MM.1S (cell line): ENCODE measurements at regions not wholly inside any gene's neighbourhood (a gene's known extent, or its start where the extent isn't known, plus 50 kb on each side); places are given as distances from the start of the nearest gene placed in this dataset.

Experiments
- DNase-seq: peaks from one replicate; pipeline ENCODE4 v3.0.0-alpha.2; 2015
- H2AFZ ChIP-seq: fragments of 300-600 bp; sonication (generic); 2 replicates; pipeline ENCODE4 v1.6.0; 2016; ENCODE audit warnings: antibody characterized with exemption, low read length
- H3F3A ChIP-seq: fragments of 300-600 bp; sonication (generic); 2 replicates; pipeline ENCODE4 v1.6.1; 2016; ENCODE audit warnings: mild to moderate bottlenecking, antibody characterized with exemption, low read length, moderate library complexity, mixed read lengths; ENCODE audit not compliant: insufficient read depth
- H3K27ac ChIP-seq: fragments of 300-600 bp; sonication (generic); 2 replicates; pipeline ENCODE4 v1.5.1; 2016; ENCODE audit warnings: mild to moderate bottlenecking, low read length
- H3K27me3 ChIP-seq: fragments of 300-600 bp; sonication (generic); replicated peaks from 2 replicates; pipeline ENCODE4 v1.6.0; 2016; ENCODE audit warnings: low read length; ENCODE audit not compliant: insufficient read depth
- H3K36me3 ChIP-seq: fragments of 300-600 bp; sonication (generic); replicated peaks from 2 replicates; pipeline ENCODE4 v1.6.1; 2016; ENCODE audit warnings: mild to moderate bottlenecking, low read length, mixed read lengths; ENCODE audit not compliant: insufficient read depth
- H3K4me1 ChIP-seq: fragments of 300-600 bp; sonication (generic); 2 replicates; pipeline ENCODE4 v1.6.1; 2016; ENCODE audit warnings: low read length, mixed read lengths
- H3K4me2 ChIP-seq: fragments of 300-600 bp; sonication (generic); 2 replicates; pipeline ENCODE4 v1.6.0; 2016; ENCODE audit warnings: low read depth, low read length
- H3K4me3 ChIP-seq: fragments of 300-600 bp; sonication (generic); 2 replicates; pipeline ENCODE4 v1.5.1; 2016; ENCODE audit warnings: low read length, mixed read lengths
- H3K79me2 ChIP-seq: fragments of 300-600 bp; sonication (generic); 2 replicates; pipeline ENCODE4 v1.6.1; 2016; ENCODE audit warnings: mixed run types, low read length, mixed read lengths
- H3K9ac ChIP-seq: fragments of 300-600 bp; sonication (generic); 2 replicates; pipeline ENCODE4 v1.6.1; 2016; ENCODE audit warnings: low read length, mixed read lengths
- H3K9me2 ChIP-seq: fragments of 300-600 bp; sonication (generic); replicated peaks from 2 replicates; pipeline ENCODE4 v1.6.1; 2016; ENCODE audit warnings: mild to moderate bottlenecking, low read length, mixed read lengths; ENCODE audit not compliant: insufficient read depth
- H3K9me3 ChIP-seq: fragments of 300-600 bp; sonication (generic); replicated peaks from 2 replicates; pipeline ENCODE4 v1.6.1; 2016; ENCODE audit warnings: mild to moderate bottlenecking, low read length, mixed read lengths; ENCODE audit not compliant: insufficient read depth
- H4K20me1 ChIP-seq: fragments of 300-600 bp; sonication (generic); 2 replicates; pipeline ENCODE4 v1.6.1; 2016; ENCODE audit warnings: mild to moderate bottlenecking, low read length, moderate library complexity, mixed read lengths; ENCODE audit not compliant: insufficient read depth
- CTCF ChIP-seq: fragments of 300-600 bp; sonication (generic); IDR thresholded peaks from 2 replicates; pipeline ENCODE4 v1.5.1; 2016; ENCODE audit warnings: antibody characterized with exemption, low read length, mixed read lengths
- EZH2 ChIP-seq: fragments of 300-600 bp; sonication (generic); optimal IDR thresholded peaks from 2 replicates; pipeline ENCODE3; 2017; ENCODE audit warnings: low read depth, mild to moderate bottlenecking, antibody characterized with exemption, low read length, mixed read lengths
- EZH2phosphoT487 ChIP-seq: fragments of 300-600 bp; sonication (generic); IDR thresholded peaks from 2 replicates; pipeline ENCODE4 v1.6.1; 2018; ENCODE audit warnings: antibody characterized with exemption, low read length

GRCh38 chr14:51424041-51424440 is 184.0 kb downstream of the TMX1 start:
- Histone ChIP-seq H3K9me3 (no peaks in the 10 kb centered on the region), H3K4me2 (no peak overlapping the region), H3F3A (no peaks in the 10 kb centered on the region), H3K4me3 (no peak overlapping the region), H3K27ac (no peak overlapping the region), H3K79me2 (no peaks in the 10 kb centered on the region), H3K9ac (no peak overlapping the region), H3K4me1 (no peaks in the 10 kb centered on the region), H3K36me3 (no peaks in the 10 kb centered on the region), H3K27me3 (no peaks in the 10 kb centered on the region), H4K20me1 (no peaks in the 10 kb centered on the region), H3K9me2 (no peaks in the 10 kb centered on the region), H2AFZ (no peak overlapping the region)
- TF ChIP-seq EZH2 (no peak), CTCF (no peak), EZH2phosphoT487 (no peak)
- no peak for DNase-seq

GRCh38 chr14:51424561-51425251 is 184.7 kb downstream of the TMX1 start:
- no peaks in the 10 kb centered on the region for H3F3A ChIP-seq
- no peaks in the 10 kb centered on the region for H3K9me3 ChIP-seq
- H3K9me2 ChIP-seq, result no peaks in the 10 kb centered on the region
- H3K9ac ChIP-seq, result no peak overlapping the region
- H3K4me3 ChIP-seq, result no peak overlapping the region
- H3K27me3 ChIP-seq, result no peaks in the 10 kb centered on the region
- H3K36me3 ChIP-seq, result no peaks in the 10 kb centered on the region
- H3K4me1 ChIP-seq, result no peaks in the 10 kb centered on the region
- no peak overlapping the region for H3K4me2 ChIP-seq
- H2AFZ ChIP-seq, result no peak overlapping the region
- no peak for TF ChIP-seq EZH2phosphoT487
- no peak for TF ChIP-seq EZH2
- TF ChIP-seq CTCF, result no peak
- H4K20me1 ChIP-seq, result no peaks in the 10 kb centered on the region
- H3K27ac ChIP-seq, result no peak overlapping the region
- H3K79me2 ChIP-seq, result no peaks in the 10 kb centered on the region
- DNase-seq, result no peak

GRCh38 chr14:51428981-51429380 is 188.9 kb downstream of the TMX1 start:
- Histone ChIP-seq H3K9me2 (no peaks in the 10 kb centered on the region), H2AFZ (no peak overlapping the region), H4K20me1 (no peaks in the 10 kb centered on the region), H3K36me3 (no peaks in the 10 kb centered on the region), H3K4me1 (no peaks in the 10 kb centered on the region), H3K27ac (no peak overlapping the region), H3K27me3 (no peaks in the 10 kb centered on the region), H3K9me3 (no peaks in the 10 kb centered on the region), H3K9ac (no peak overlapping the region), H3F3A (no peaks in the 10 kb centered on the region), H3K4me3 (no peak overlapping the region), H3K79me2 (no peaks in the 10 kb centered on the region), H3K4me2 (no peak overlapping the region)
- TF ChIP-seq EZH2 (no peak), EZH2phosphoT487 (no peak), CTCF (no peak)
- no peak for DNase-seq
